Umbilical cord (tissue), 1 donor: ENCODE measurements at regions not wholly inside any gene's neighbourhood (a gene's known extent, or its start where the extent isn't known, plus 50 kb on each side); places are given as distances from the start of the nearest gene placed in this dataset.

Experiments
- DNase-seq: peaks from one replicate; pipeline ENCODE4 v3.0.0-alpha.2; 2015; ENCODE audit warnings: low spot score

GRCh38 chr2:226135861-226136548 is 663.6 kb downstream of the IRS1 start:
- DNase-seq = no peak

GRCh38 chr2:226132323-226133215 is 667.1 kb downstream of the IRS1 start:
- no peak for DNase-seq

GRCh38 chr2:226131299-226131784 is 668.3 kb downstream of the IRS1 start:
- DNase-seq = no peak

GRCh38 chr2:226130192-226130591 is 669.4 kb downstream of the IRS1 start:
- no peak for DNase-seq

GRCh38 chr2:226127682-226128081 is 671.9 kb downstream of the IRS1 start:
- DNase-seq = no peak

GRCh38 chr2:226126104-226126503 is 673.5 kb downstream of the IRS1 start:
- DNase-seq = no peak

- DNase-seq = peak; percentile 35
Observed at GRCh38 chr2:226125176-226125883, 674.3 kb downstream of the IRS1 start.

GRCh38 chr2:226124548-226125011 is 675.0 kb downstream of the IRS1 start:
- DNase-seq = peak; percentile 78

- DNase-seq = no peak
Observed at GRCh38 chr2:226123300-226123699, 676.3 kb downstream of the IRS1 start.

GRCh38 chr2:226122041-226122440 is 677.6 kb downstream of the IRS1 start:
- DNase-seq = no peak

GRCh38 chr2:226121046-226121738 is 678.4 kb downstream of the IRS1 start:
- DNase-seq = no peak

GRCh38 chr2:226118471-226119429 is 680.9 kb downstream of the IRS1 start:
- DNase-seq = peak; percentile 82

GRCh38 chr2:226117510-226118065 is 682.0 kb downstream of the IRS1 start:
- peak; percentile 22 for DNase-seq

GRCh38 chr2:226116346-226116745 is 683.3 kb downstream of the IRS1 start:
- no peak for DNase-seq

GRCh38 chr2:226115832-226116200 is 683.8 kb downstream of the IRS1 start:
- no peak for DNase-seq

GRCh38 chr2:226115102-226115831 is 684.4 kb downstream of the IRS1 start:
- DNase-seq = peak; percentile 93

GRCh38 chr2:226114436-226114835 is 685.2 kb downstream of the IRS1 start:
- peak; percentile 3 for DNase-seq

GRCh38 chr2:226098861-226099745 is 699.6 kb downstream of the NYAP2 start:
- no peak for DNase-seq
